GM13977 (cell line): ENCODE measurements at regions not wholly inside any gene's neighbourhood (a gene's known extent, or its start where the extent isn't known, plus 50 kb on each side); places are given as distances from the start of the nearest gene placed in this dataset.

Experiments used
- DNase-seq: peaks from one replicate; pipeline ENCODE4 v3.0.0; 2012; ENCODE audit warnings: low spot score
- CTCF ChIP-seq: IDR thresholded peaks from 2 replicates; pipeline ENCODE4 v1.5.1; 2012; ENCODE audit warnings: mild to moderate bottlenecking, control low read depth; ENCODE audit not compliant: insufficient read depth; ENCODE audit errors: extremely low read depth, missing control alignments
- in situ Hi-C: fragments of 300-500 bp; cut with MboI; formaldehyde crosslinking; loops from one replicate; pipeline ENCODE4 v1.12.0; 2022; ENCODE audit warnings: low sequenced_read_pairs, low pct_unique_long_range_greater_than_20kb, mixed read lengths, inconsistent platforms; ENCODE audit not compliant: unreplicated experiment

- DNase-seq: no peak
- in situ Hi-C loops: no loop called here
- TF ChIP-seq CTCF: no peak
Observed at GRCh38 chr20:51096582-51097267, 73.8 kb upstream of the KCNG1 start.

DNA sequence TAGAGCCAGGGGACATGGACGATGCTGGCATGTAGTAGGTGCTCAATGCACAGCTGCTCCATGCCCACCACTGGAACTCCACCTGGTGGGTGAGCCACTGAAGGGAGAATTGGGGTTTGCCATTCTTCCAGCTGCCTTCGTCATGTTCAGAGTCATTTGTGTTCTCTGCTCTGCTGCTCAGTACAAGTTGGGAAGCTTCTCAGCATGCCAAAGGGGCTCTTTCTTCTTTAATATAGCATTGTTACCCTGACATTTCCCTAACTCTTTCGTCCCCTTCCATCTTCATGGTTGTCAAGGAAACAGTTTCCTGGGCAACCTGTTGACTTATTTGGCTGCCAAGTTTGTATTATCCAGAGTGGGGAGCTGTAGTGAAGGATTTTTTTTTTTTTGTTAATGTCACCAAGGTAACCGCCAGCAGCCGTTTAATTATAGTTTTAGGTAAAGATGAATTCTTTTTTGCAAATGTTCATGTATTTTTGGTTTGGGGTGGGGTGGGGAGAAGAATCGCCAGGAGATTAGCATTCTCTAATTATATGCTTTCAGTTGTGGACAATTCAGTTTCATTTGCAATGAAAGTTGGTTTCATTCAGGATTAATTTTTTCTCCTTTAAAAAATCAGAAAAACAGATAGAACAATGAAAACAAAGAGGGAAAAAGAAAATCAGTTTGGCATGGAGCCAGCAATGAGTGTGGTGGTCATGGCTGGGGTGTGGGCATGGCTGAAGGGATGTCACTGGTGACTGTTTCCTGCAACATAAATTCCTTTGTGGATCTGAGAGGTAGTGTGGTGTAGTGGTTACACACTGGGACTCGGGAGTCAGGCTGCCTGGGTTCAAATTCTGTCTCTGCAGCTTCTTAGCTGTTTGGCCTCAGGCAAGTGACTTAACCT, 73.0 kb upstream of the KCNG1 start:
- TF ChIP-seq CTCF: no peak
- in situ Hi-C loops: no loop called here
- no peak for DNase-seq

DNA sequence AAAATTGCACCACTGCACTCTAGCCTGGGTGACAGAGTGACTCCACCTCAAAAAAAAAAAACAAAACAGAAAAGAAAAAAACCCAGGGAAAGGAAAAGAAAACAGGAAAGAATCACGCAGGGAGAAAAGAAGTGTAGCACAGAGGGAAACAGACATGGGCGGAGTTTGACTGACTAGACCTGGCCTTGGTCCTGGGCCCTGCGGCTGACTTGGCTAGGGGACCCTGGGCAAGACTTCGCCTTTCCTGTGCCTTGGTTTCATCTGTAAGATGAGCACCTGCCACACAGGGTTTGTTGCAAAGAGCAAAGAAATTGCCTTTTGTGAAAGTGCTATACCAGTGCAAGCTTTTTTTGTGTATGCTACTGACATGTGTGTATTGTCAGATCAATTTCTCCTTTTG, 71.3 kb upstream of the KCNG1 start:
- in situ Hi-C loops: no loop called here
- no peak for TF ChIP-seq CTCF
- DNase-seq: no peak

DNA sequence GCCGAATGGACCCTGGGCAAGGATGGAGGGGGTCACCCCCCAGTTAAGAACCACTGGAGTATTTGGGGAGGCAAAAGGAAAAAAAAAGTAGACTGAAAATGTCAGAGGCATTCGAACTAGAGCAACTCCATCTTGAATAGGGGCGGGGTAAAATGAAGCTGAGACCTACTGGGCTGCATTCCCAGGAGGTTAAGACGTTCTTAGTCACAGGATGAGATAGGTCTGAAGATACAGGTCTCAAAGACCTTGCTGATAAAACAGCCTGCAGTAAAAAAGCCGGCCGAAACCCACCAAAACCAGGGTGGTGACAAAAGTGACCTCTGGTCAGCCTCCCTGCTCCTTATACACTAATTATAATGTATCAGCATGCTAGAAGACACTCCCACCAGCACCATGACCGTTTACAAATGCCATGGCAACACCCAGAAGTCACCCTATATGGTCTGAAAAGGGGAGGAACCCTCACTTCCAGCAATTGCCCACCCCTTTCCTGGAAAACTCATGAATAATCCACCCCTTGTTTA, 70.4 kb upstream of the KCNG1 start:
- in situ Hi-C loops: no loop called here
- DNase-seq: no peak
- TF ChIP-seq CTCF: no peak

DNA sequence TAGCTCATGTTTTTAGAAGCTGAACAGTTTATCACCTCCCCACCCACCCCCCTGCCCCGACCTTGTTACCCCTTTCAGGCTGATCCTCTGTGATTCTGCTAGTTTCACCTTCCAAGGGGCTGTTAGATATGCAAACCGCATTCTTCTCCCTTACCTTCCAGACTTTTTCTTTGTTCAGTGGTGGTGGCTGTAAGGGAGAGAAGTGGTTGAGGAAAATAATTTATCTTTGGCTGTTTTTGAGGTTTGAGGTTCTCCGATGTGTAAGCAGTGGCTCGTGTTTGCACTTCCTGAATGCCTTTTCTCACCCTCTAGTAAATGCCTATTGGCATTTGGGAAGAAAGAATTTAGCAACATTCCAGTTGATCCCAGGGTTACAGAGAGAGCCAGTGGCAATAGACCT, 69.4 kb upstream of the KCNG1 start:
- in situ Hi-C loops: no loop called here
- no peak for TF ChIP-seq CTCF
- no peak for DNase-seq

- in situ Hi-C loops: no loop called here
- TF ChIP-seq CTCF: no peak
- DNase-seq: no peak
Observed at GRCh38 chr20:51091406-51092195, 68.7 kb upstream of the KCNG1 start.
